ENCODE measurements at regions not wholly inside any gene's neighbourhood (a gene's known extent, or its start where the extent isn't known, plus 50 kb on each side); places are given as distances from the start of the nearest gene placed in this dataset.

- Histone ChIP-seq H3K4me1 (no peaks in the 10 kb centered on the region), H3K27ac (no peak overlapping the region), H3K27me3 (no peaks in the 10 kb centered on the region), H3K9me3 (no peaks in the 10 kb centered on the region), H3K36me3 (no peaks in the 10 kb centered on the region), H3K4me3 (no peak overlapping the region)
- TF ChIP-seq POLR2A (IDR thresholded peaks at IDR 0.05) = no peak
- TF ChIP-seq CTCF (IDR thresholded peaks at IDR 0.05) = no peak
- no peak for DNase-seq (ENCODE audit: low spot score in 2 of 2)
- intact Hi-C loops (cut with DNase I; ENCODE audit: low total_unique reads) = no loop called here
These were observed 607.1 kb downstream of the SLITRK6 start for GRCh38 chr13:85191996-85192718.

- Histone ChIP-seq H3K4me1 (no peaks in the 10 kb centered on the region), H3K36me3 (no peaks in the 10 kb centered on the region), H3K9me3 (no peaks in the 10 kb centered on the region), H3K4me3 (no peak overlapping the region), H3K27me3 (no peaks in the 10 kb centered on the region), H3K27ac (no peak overlapping the region)
- TF ChIP-seq CTCF (IDR thresholded peaks at IDR 0.05) (no peak), POLR2AphosphoS5 (IDR thresholded peaks at IDR 0.05) (no peak), POLR2A (IDR thresholded peaks at IDR 0.05) (no peak)
- intact Hi-C loops (cut with DNase I; ENCODE audit: low total_unique reads) = no loop called here
- DNase-seq (ENCODE audit: low spot score in 2 of 2) = no peak
These were observed 612.7 kb downstream of the SLITRK6 start for GRCh38 chr13:85186356-85187045.

GRCh38 chr13:85174291-85174690, 624.9 kb downstream of the SLITRK6 start:
- Histone ChIP-seq H3K27me3 (no peaks in the 10 kb centered on the region), H3K27ac (no peak overlapping the region), H3K4me1 (no peaks in the 10 kb centered on the region), H3K4me3 (no peak overlapping the region), H3K9me3 (peaks cover 0 to 5% of the 10 kb centered on the region in 2 donors), H3K36me3 (no peaks in the 10 kb centered on the region)
- TF ChIP-seq CTCF (IDR thresholded peaks at IDR 0.05) (no peak), POLR2AphosphoS5 (IDR thresholded peaks at IDR 0.05) (no peak), POLR2A (IDR thresholded peaks at IDR 0.05) (no peak)
- no peak for DNase-seq (ENCODE audit: low spot score in 2 of 2)
- intact Hi-C loops (cut with DNase I; ENCODE audit: low total_unique reads) = no loop called here

- no peaks in the 10 kb centered on the region for H3K36me3 ChIP-seq
- intact Hi-C loops (cut with DNase I; ENCODE audit: low total_unique reads) = no loop called here
- no peak for TF ChIP-seq CTCF (IDR thresholded peaks at IDR 0.05)
- TF ChIP-seq POLR2A (IDR thresholded peaks at IDR 0.05) = no peak
- TF ChIP-seq POLR2AphosphoS5 (IDR thresholded peaks at IDR 0.05) = no peak
- no peaks in the 10 kb centered on the region for H3K27me3 ChIP-seq
- no peak overlapping the region for H3K27ac ChIP-seq
- no peaks in the 10 kb centered on the region for H3K9me3 ChIP-seq
- no peaks in the 10 kb centered on the region for H3K4me1 ChIP-seq
- no peak for DNase-seq (ENCODE audit: low spot score in 2 of 2)
- no peak overlapping the region for H3K4me3 ChIP-seq
These were observed 628.8 kb downstream of the SLITRK6 start for GRCh38 chr13:85170372-85170771.

GRCh38 chr13:85166891-85167290, 632.3 kb downstream of the SLITRK6 start:
- no peak for TF ChIP-seq CTCF (IDR thresholded peaks at IDR 0.05)
- no peak for TF ChIP-seq POLR2A (IDR thresholded peaks at IDR 0.05)
- no peak for TF ChIP-seq POLR2AphosphoS5 (IDR thresholded peaks at IDR 0.05)

More at GRCh38 chr13:85166891-85167290, 632.3 kb downstream of the SLITRK6 start:
- no peaks in the 10 kb centered on the region for H3K36me3 ChIP-seq
- no peak overlapping the region for H3K27ac ChIP-seq
- no peaks in the 10 kb centered on the region for H3K27me3 ChIP-seq
- peaks cover 5 to 17% of the 10 kb centered on the region in 2 donors for H3K9me3 ChIP-seq
- no peaks in the 10 kb centered on the region for H3K4me1 ChIP-seq
- H3K4me3 ChIP-seq = no peak overlapping the region
- DNase-seq (ENCODE audit: low spot score in 2 of 2) = no peak
- intact Hi-C loops (cut with DNase I; ENCODE audit: low total_unique reads) = no loop called here

Measured in breast epithelium (tissue), 4 donors.